Osteoblast (primary cell): ENCODE measurements at regions not wholly inside any gene's neighbourhood (a gene's known extent, or its start where the extent isn't known, plus 50 kb on each side); places are given as distances from the start of the nearest gene placed in this dataset.

ENCODE experiments used
- DNase-seq: peaks from one replicate; pipeline ENCODE4 v3.0.0; 2011; ENCODE audit warnings: low spot score, mixed read lengths; ENCODE audit not compliant: insufficient read length; ENCODE audit errors: missing footprints
- H2AFZ ChIP-seq: 2 replicates; pipeline ENCODE4 v1.6.0; 2011; ENCODE audit warnings: mild to moderate bottlenecking, low read length
- H3K27ac ChIP-seq: 2 replicates; pipeline ENCODE4 v1.5.1; 2011; ENCODE audit warnings: mild to moderate bottlenecking, low read depth, low read length, moderate library complexity
- H3K27me3 ChIP-seq: 2 replicates; pipeline ENCODE4 v1.6.0; 2012; ENCODE audit warnings: mild to moderate bottlenecking, control low read depth, inconsistent platforms, low read length, moderate library complexity; ENCODE audit not compliant: insufficient read depth
- H3K36me3 ChIP-seq: 2 replicates; pipeline ENCODE4 v1.5.1; 2011; ENCODE audit warnings: mild to moderate bottlenecking, low read length, control low read depth, moderate library complexity; ENCODE audit not compliant: insufficient read depth
- H3K4me1 ChIP-seq: 2 replicates; pipeline ENCODE4 v1.5.1; 2011; ENCODE audit warnings: mild to moderate bottlenecking, low read length, control low read depth, moderate library complexity; ENCODE audit not compliant: insufficient read depth
- H3K4me2 ChIP-seq: 2 replicates; pipeline ENCODE4 v1.6.0; 2011; ENCODE audit warnings: mild to moderate bottlenecking, low read length; ENCODE audit not compliant: insufficient read depth
- H3K4me3 ChIP-seq: fragments of 200-600 bp; sonication (generic); 3 replicates; pipeline ENCODE4 v1.5.1; 2012; ENCODE audit warnings: mild to moderate bottlenecking, low read length, inconsistent platforms; ENCODE audit not compliant: insufficient read depth
- H3K79me2 ChIP-seq: 2 replicates; pipeline ENCODE4 v1.6.0; 2012; ENCODE audit warnings: mild to moderate bottlenecking, low read length, control low read depth, inconsistent platforms; ENCODE audit not compliant: insufficient read depth
- H3K9me3 ChIP-seq: 2 replicates; pipeline ENCODE4 v1.5.1; 2011; ENCODE audit warnings: low read depth, low read length, control low read depth
- H4K20me1 ChIP-seq: 2 replicates; pipeline ENCODE4 v1.6.0; 2012; ENCODE audit warnings: mild to moderate bottlenecking, low read length, control low read depth; ENCODE audit not compliant: insufficient read depth
- CTCF ChIP-seq: IDR thresholded peaks from 2 replicates; pipeline ENCODE4 v1.5.1; 2011; ENCODE audit warnings: mild to moderate bottlenecking, low read depth, low read length, moderate library complexity; ENCODE audit errors: extremely low read depth

- DNase-seq: no peak
- Histone ChIP-seq H3K4me3 (no peak overlapping the region), H3K27ac (no peak overlapping the region)
These were observed 142.7 kb downstream of the SUCLA2 start for GRCh38 chr13:47858042-47859025.

GRCh38 chr13:47853236-47853635 lies 147.8 kb downstream of the SUCLA2 start:
- Histone ChIP-seq H3K27me3 (no peaks in the 10 kb centered on the region), H3K4me3 (no peak overlapping the region), H3K27ac (no peak overlapping the region), H3K9me3 (no peaks in the 10 kb centered on the region), H4K20me1 (no peaks in the 10 kb centered on the region), H2AFZ (no peak overlapping the region), H3K79me2 (no peaks in the 10 kb centered on the region), H3K4me1 (peaks cover 2% of the 10 kb centered on the region), H3K36me3 (no peaks in the 10 kb centered on the region), H3K4me2 (no peak overlapping the region)
- DNase-seq: no peak
- no peak for TF ChIP-seq CTCF

More at GRCh38 chr13:47858042-47859025, 142.7 kb downstream of the SUCLA2 start:
- Histone ChIP-seq H3K4me1 (peaks cover 10% of the 10 kb centered on the region), H4K20me1 (no peaks in the 10 kb centered on the region), H3K79me2 (no peaks in the 10 kb centered on the region), H3K9me3 (no peaks in the 10 kb centered on the region), H3K36me3 (no peaks in the 10 kb centered on the region), H3K4me2 (peak overlapping the region; percentile 22), H2AFZ (no peak overlapping the region), H3K27me3 (no peaks in the 10 kb centered on the region)
- no peak for TF ChIP-seq CTCF

- TF ChIP-seq CTCF: no peak
- H3K4me2 ChIP-seq: no peak overlapping the region
- H2AFZ ChIP-seq: no peak overlapping the region
- H3K27ac ChIP-seq: no peak overlapping the region
- H3K4me3 ChIP-seq: no peak overlapping the region
- no peaks in the 10 kb centered on the region for H3K4me1 ChIP-seq
- H4K20me1 ChIP-seq: no peaks in the 10 kb centered on the region
- no peaks in the 10 kb centered on the region for H3K79me2 ChIP-seq
- H3K9me3 ChIP-seq: no peaks in the 10 kb centered on the region
- no peaks in the 10 kb centered on the region for H3K27me3 ChIP-seq
- DNase-seq: no peak
- H3K36me3 ChIP-seq: no peaks in the 10 kb centered on the region
These were observed 154.2 kb downstream of the SUCLA2 start for GRCh38 chr13:47846886-47847285.

GRCh38 chr13:47845981-47846380 lies 155.1 kb downstream of the SUCLA2 start:
- no peak overlapping the region for H3K27ac ChIP-seq
- no peak for TF ChIP-seq CTCF
- no peak for DNase-seq
- H3K36me3 ChIP-seq: no peaks in the 10 kb centered on the region
- no peak overlapping the region for H3K4me3 ChIP-seq
- no peaks in the 10 kb centered on the region for H3K79me2 ChIP-seq
- no peaks in the 10 kb centered on the region for H3K27me3 ChIP-seq
- H4K20me1 ChIP-seq: no peaks in the 10 kb centered on the region
- no peak overlapping the region for H3K4me2 ChIP-seq
- no peak overlapping the region for H2AFZ ChIP-seq
- no peaks in the 10 kb centered on the region for H3K9me3 ChIP-seq
- no peaks in the 10 kb centered on the region for H3K4me1 ChIP-seq
